ENCODE measurements at regions not wholly inside any gene's neighbourhood (a gene's known extent, or its start where the extent isn't known, plus 50 kb on each side); places are given as distances from the start of the nearest gene placed in this dataset.

GRCh38 chr17:33582661-33583060 is 289.6 kb upstream of the ASIC2 start:
- 56 to 79% methylated on average over 2 of the region's 2 CpGs for WGBS, 2 donors
- Histone ChIP-seq H3K9me3 (no peaks in the 10 kb centered on the region), H3K36me3 (no peaks in the 10 kb centered on the region), H3K4me3 (no peak overlapping the region), H3K27ac (no peak overlapping the region), H3K4me1 (no peaks in the 10 kb centered on the region), H3K27me3 (peaks cover 0 to 37% (median 0%) of the 10 kb centered on the region in 4 donors)
- no peak for TF ChIP-seq POLR2A (IDR thresholded peaks at IDR 0.05)
- TF ChIP-seq CTCF (IDR thresholded peaks at IDR 0.05) = no peak
- no peak for DNase-seq
- intact Hi-C loops (cut with DNase I) = no loop called here

- H3K27me3 ChIP-seq = peaks cover 0 to 34% (median 0%) of the 10 kb centered on the region in 4 donors
These were observed 290.7 kb upstream of the ASIC2 start for GRCh38 chr17:33583518-33584417.

GRCh38 chr17:33593991-33594390 is 300.9 kb upstream of the ASIC2 start:
- Histone ChIP-seq H3K27ac (no peak overlapping the region), H3K4me3 (no peak overlapping the region), H3K36me3 (no peaks in the 10 kb centered on the region), H3K9me3 (no peaks in the 10 kb centered on the region), H3K4me1 (peaks cover 0 to 6% (median 0%) of the 10 kb centered on the region in 3 donors), H3K27me3 (peaks cover 0 to 16% (median 0%) of the 10 kb centered on the region in 4 donors)
- DNase-seq = no peak
- intact Hi-C loops (cut with DNase I) = no loop called here
- TF ChIP-seq POLR2A (IDR thresholded peaks at IDR 0.05) (no peak), CTCF (IDR thresholded peaks at IDR 0.05) (no peak)
- WGBS, 2 donors = 57 to 66% methylated on average over 4 of the region's 4 CpGs

More at GRCh38 chr17:33583518-33584417, 290.7 kb upstream of the ASIC2 start:
- Histone ChIP-seq H3K9me3 (no peaks in the 10 kb centered on the region), H3K27ac (no peak overlapping the region), H3K4me1 (no peaks in the 10 kb centered on the region), H3K36me3 (no peaks in the 10 kb centered on the region), H3K4me3 (no peak overlapping the region)
- intact Hi-C loops (cut with DNase I) = no loop called here
- DNase-seq = no peak
- 52 to 60% methylated on average over 7 of the region's 7 CpGs for WGBS, 2 donors
- TF ChIP-seq CTCF (IDR thresholded peaks at IDR 0.05) = no peak
- TF ChIP-seq POLR2A (IDR thresholded peaks at IDR 0.05) = no peak

GRCh38 chr17:33595828-33596227 is 302.7 kb upstream of the ASIC2 start:
- WGBS, 2 donors = 33 to 34% methylated on average over 2 of the region's 2 CpGs
- no peak for DNase-seq
- Histone ChIP-seq H3K36me3 (no peaks in the 10 kb centered on the region), H3K27ac (no peak overlapping the region), H3K4me1 (peaks cover 0 to 6% (median 0%) of the 10 kb centered on the region in 3 donors), H3K9me3 (no peaks in the 10 kb centered on the region), H3K4me3 (no peak overlapping the region), H3K27me3 (peaks cover 0 to 16% (median 0%) of the 10 kb centered on the region in 4 donors)
- intact Hi-C loops (cut with DNase I) = no loop called here
- TF ChIP-seq POLR2A (IDR thresholded peaks at IDR 0.05) (no peak), CTCF (IDR thresholded peaks at IDR 0.05) (no peak)

- no peak for DNase-seq
These were observed 303.8 kb upstream of the ASIC2 start for GRCh38 chr17:33596899-33597298.

More at GRCh38 chr17:33596899-33597298, 303.8 kb upstream of the ASIC2 start:
- H3K36me3 ChIP-seq = no peaks in the 10 kb centered on the region
- no peak for TF ChIP-seq CTCF (IDR thresholded peaks at IDR 0.05)
- TF ChIP-seq POLR2A (IDR thresholded peaks at IDR 0.05) = no peak
- H3K4me3 ChIP-seq = no peak overlapping the region
- H3K27ac ChIP-seq = no peak overlapping the region
- peaks cover 0 to 14% (median 0%) of the 10 kb centered on the region in 4 donors for H3K27me3 ChIP-seq
- intact Hi-C loops (cut with DNase I) = no loop called here
- H3K9me3 ChIP-seq = no peaks in the 10 kb centered on the region
- 37 to 60% methylated on average over 3 of the region's 3 CpGs for WGBS, 2 donors
- H3K4me1 ChIP-seq = peaks cover 0 to 6% (median 0%) of the 10 kb centered on the region in 3 donors

Data from esophagus squamous epithelium (tissue), 5 donors.